ENCODE measurements at regions not wholly inside any gene's neighbourhood (a gene's known extent, or its start where the extent isn't known, plus 50 kb on each side); places are given as distances from the start of the nearest gene placed in this dataset.

DNA sequence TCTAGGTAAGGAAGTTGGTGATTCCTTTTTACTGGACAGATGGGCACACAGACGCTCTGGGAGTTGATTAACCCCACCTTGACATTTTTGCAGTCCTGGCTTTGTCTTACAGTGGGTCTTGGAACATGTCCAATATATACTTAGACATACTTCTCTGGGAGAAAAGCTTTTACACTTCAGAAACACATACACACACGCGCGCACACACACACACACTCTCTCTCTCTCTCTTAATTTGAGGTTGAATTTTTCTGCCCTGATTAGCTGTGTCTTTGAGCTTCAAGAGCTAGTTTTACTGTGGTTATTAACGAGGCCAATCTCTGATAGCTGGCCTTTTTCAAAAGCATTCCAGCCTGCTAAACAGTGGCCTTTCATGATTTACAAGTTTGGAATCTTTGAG lies 215.0 kb downstream of the MYCN start:
- H2BK15ac ChIP-seq (ENCODE audit: low read depth, low read length), result no peak overlapping the region
- H3K4ac ChIP-seq (ENCODE audit: low read depth, low read length), result no peak overlapping the region
- no peak overlapping the region for H3K4me3 ChIP-seq (ENCODE audit: insufficient read depth, low read depth, low read length)
- no peaks in the 10 kb centered on the region for H3K79me1 ChIP-seq (ENCODE audit: low read depth in 1 of 2, low read length in 2 of 2)
- no peak overlapping the region for H3K56ac ChIP-seq (ENCODE audit: extremely low read depth, insufficient read depth, low read length)
- TF ChIP-seq POLR2A (IDR thresholded peaks at IDR 0.05; ENCODE audit: low read depth, low read length) (no peak), RFX5 (IDR thresholded peaks at IDR 0.05; ENCODE audit: low read depth, low read length) (no peak), RCOR1 (IDR thresholded peaks at IDR 0.05; ENCODE audit: insufficient replicate concordance, low read length) (no peak), SMC3 (IDR thresholded peaks at IDR 0.05; ENCODE audit: low read depth, low read length) (no peak), RAD21 (IDR thresholded peaks at IDR 0.05; ENCODE audit: low read length) (no peak), CHD1 (IDR thresholded peaks at IDR 0.05; ENCODE audit: low read depth, low read length) (no peak), MXI1 (IDR thresholded peaks at IDR 0.05; ENCODE audit: borderline replicate concordance, low read depth, low read length) (no peak), FOS (IDR thresholded peaks at IDR 0.05; ENCODE audit: low read depth, low read length) (no peak), CEBPB (IDR thresholded peaks at IDR 0.05; ENCODE audit: low read depth, low read length) (no peak), USF2 (IDR thresholded peaks at IDR 0.05; ENCODE audit: low read depth, low read length) (no peak), NFE2L2 (IDR thresholded peaks at IDR 0.05; ENCODE audit: low read depth, low read length) (no peak)
- TF ChIP-seq, protein P1, sequence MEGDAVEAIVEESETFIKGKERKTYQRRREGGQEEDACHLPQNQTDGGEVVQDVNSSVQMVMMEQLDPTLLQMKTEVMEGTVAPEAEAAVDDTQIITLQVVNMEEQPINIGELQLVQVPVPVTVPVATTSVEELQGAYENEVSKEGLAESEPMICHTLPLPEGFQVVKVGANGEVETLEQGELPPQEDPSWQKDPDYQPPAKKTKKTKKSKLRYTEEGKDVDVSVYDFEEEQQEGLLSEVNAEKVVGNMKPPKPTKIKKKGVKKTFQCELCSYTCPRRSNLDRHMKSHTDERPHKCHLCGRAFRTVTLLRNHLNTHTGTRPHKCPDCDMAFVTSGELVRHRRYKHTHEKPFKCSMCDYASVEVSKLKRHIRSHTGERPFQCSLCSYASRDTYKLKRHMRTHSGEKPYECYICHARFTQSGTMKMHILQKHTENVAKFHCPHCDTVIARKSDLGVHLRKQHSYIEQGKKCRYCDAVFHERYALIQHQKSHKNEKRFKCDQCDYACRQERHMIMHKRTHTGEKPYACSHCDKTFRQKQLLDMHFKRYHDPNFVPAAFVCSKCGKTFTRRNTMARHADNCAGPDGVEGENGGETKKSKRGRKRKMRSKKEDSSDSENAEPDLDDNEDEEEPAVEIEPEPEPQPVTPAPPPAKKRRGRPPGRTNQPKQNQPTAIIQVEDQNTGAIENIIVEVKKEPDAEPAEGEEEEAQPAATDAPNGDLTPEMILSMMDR (conservative IDR thresholded peaks at IDR 0.05; ENCODE audit: low read depth, low read length), result no peak
- ChIA-PET CTCF (no interaction called here), POLR2A (ENCODE audit: unreplicated experiment) (no interaction called here)
- intact Hi-C loops (cut with micrococcal nuclease) (no loop called here), in situ Hi-C loops (cut with MboI; ENCODE audit: low sequenced_read_pairs) (no loop called here), dilution Hi-C loops (cut with HindIII; ENCODE audit: low sequenced_read_pairs, unreplicated experiment) (no loop called here)
- no peak overlapping the region for H3K14ac ChIP-seq (replicated peaks; ENCODE audit: low read depth, low read length)
- ATAC-seq (ENCODE audit: low read depth) (no peak), DNase-seq (no peak)
- H4K91ac ChIP-seq (ENCODE audit: insufficient read depth, low read depth, low read length), result no peak overlapping the region
- no peaks in the 10 kb centered on the region for H3K9me1 ChIP-seq (ENCODE audit: insufficient read depth, low read length)
- no peaks in the 10 kb centered on the region for H3K4me1 ChIP-seq (ENCODE audit: control insufficient read depth, insufficient read depth, low read length)
- no peaks in the 10 kb centered on the region for H3K36me3 ChIP-seq (ENCODE audit: control insufficient read depth, insufficient read depth, low read length)
- H3K9ac ChIP-seq (ENCODE audit: low read depth, low read length), result no peak overlapping the region
- no CpG with 5 or more reads among the region's 5 CpGs for WGBS, 2 experiments (ENCODE audit: extremely low coverage in 2 of 2, insufficient read length in 1 of 2)
- no TSS peak for BruUV-seq (replicated peaks)
- H2AFZ ChIP-seq (replicated peaks; ENCODE audit: low read length, poor library complexity), result no peak overlapping the region
- no peak overlapping the region for H3K18ac ChIP-seq (ENCODE audit: low read depth, low read length)
- peaks cover 20% of the 10 kb centered on the region for H3K9me3 ChIP-seq (ENCODE audit: control insufficient read depth, insufficient read depth, low read length)
- H3K27me3 ChIP-seq (ENCODE audit: control insufficient read depth, insufficient read depth, low read length), result no peaks in the 10 kb centered on the region
- no peak overlapping the region for H3K4me2 ChIP-seq (ENCODE audit: low read depth, low read length)
- no peak overlapping the region for H2BK120ac ChIP-seq (ENCODE audit: low read depth, low read length)
- H2AK9ac ChIP-seq (replicated peaks; ENCODE audit: low read depth, low read length, poor library complexity), result no peak overlapping the region
- H4K8ac ChIP-seq (ENCODE audit: low read depth in 2 of 2, low read length in 2 of 2), result no peak overlapping the region
- H3K27ac ChIP-seq (ENCODE audit: insufficient read depth, low read length), result no peak overlapping the region
- no peak overlapping the region for H4K5ac ChIP-seq (ENCODE audit: low read depth, low read length)
- no peak overlapping the region for H2AK5ac ChIP-seq (ENCODE audit: low read depth, low read length)
- no peaks in the 10 kb centered on the region for H4K20me1 ChIP-seq (ENCODE audit: insufficient read depth, low read length)
- H2BK5ac ChIP-seq (ENCODE audit: low read depth, low read length, poor library complexity, severe bottlenecking), result no peak overlapping the region
- H3K23ac ChIP-seq (ENCODE audit: low read depth, low read length), result no peak overlapping the region
- no peak overlapping the region for H2BK20ac ChIP-seq (ENCODE audit: low read depth, low read length)

All from IMR-90 (cell line).